ENCODE measurements at regions not wholly inside any gene's neighbourhood (a gene's known extent, or its start where the extent isn't known, plus 50 kb on each side); places are given as distances from the start of the nearest gene placed in this dataset.

GRCh38 chr6:77356821-77357220, 106.5 kb downstream of the HTR1B start:
- intact Hi-C loops (cut with micrococcal nuclease; ENCODE audit: unreplicated experiment), result no loop called here
- in situ Hi-C loops (cut with HindIII; ENCODE audit: low pct_unique_long_range_greater_than_20kb, low sequenced_read_pairs), result no loop called here
- CTCF ChIA-PET, result no interaction called here

GRCh38 chr6:77354581-77354980, 108.7 kb downstream of the HTR1B start:
- CTCF ChIA-PET, result no interaction called here
- no TSS peak for BruUV-seq (replicated peaks)
- intact Hi-C loops (cut with micrococcal nuclease; ENCODE audit: unreplicated experiment), result no loop called here

More at GRCh38 chr6:77356821-77357220, 106.5 kb downstream of the HTR1B start:
- H3K36me3 ChIP-seq (ENCODE audit: control insufficient read depth, insufficient read depth, low read length), result no peaks in the 10 kb centered on the region
- H3K27me3 ChIP-seq (ENCODE audit: control insufficient read depth, insufficient read depth, low read length), result no peaks in the 10 kb centered on the region
- H3K4me1 ChIP-seq (ENCODE audit: control insufficient read depth, insufficient read depth, low read length), result no peaks in the 10 kb centered on the region
- DNase-seq (ENCODE audit: low read depth, low spot score) (no peak), ATAC-seq (no peak)
- H3K27ac ChIP-seq (ENCODE audit: low read length), result no peak overlapping the region
- no TSS peak for BruUV-seq (replicated peaks)
- no peak overlapping the region for H3K4me3 ChIP-seq (ENCODE audit: low read depth in 2 of 2, low read length in 2 of 2)
- no peak for TF ChIP-seq SIN3A (IDR thresholded peaks at IDR 0.05; ENCODE audit: borderline replicate concordance, insufficient read depth, low read depth, low read length)
- no peak for TF ChIP-seq CTCF (IDR thresholded peaks at IDR 0.05)
- no peak for TF ChIP-seq POLR2AphosphoS5 (IDR thresholded peaks at IDR 0.05; ENCODE audit: low read depth, low read length)
- TF ChIP-seq TCF7L2 (IDR thresholded peaks at IDR 0.05; ENCODE audit: low read depth, low read length), result no peak
- no peak for TF ChIP-seq REST (IDR thresholded peaks at IDR 0.05; ENCODE audit: insufficient read depth in 1 of 2, low read depth in 2 of 2, low read length in 1 of 2)
- H3K9me3 ChIP-seq (ENCODE audit: control insufficient read depth, insufficient read depth, low read depth, low read length), result no peaks in the 10 kb centered on the region
- POLR2A ChIA-PET, result no interaction called here

GRCh38 chr6:77353129-77353528, 110.2 kb downstream of the HTR1B start:
- Histone ChIP-seq H3K27me3 (ENCODE audit: control insufficient read depth, insufficient read depth, low read length) (no peaks in the 10 kb centered on the region), H3K9me3 (ENCODE audit: control insufficient read depth, insufficient read depth, low read depth, low read length) (no peaks in the 10 kb centered on the region), H3K27ac (ENCODE audit: low read length) (no peak overlapping the region), H3K4me3 (ENCODE audit: low read depth in 2 of 2, low read length in 2 of 2) (no peak overlapping the region), H3K36me3 (ENCODE audit: control insufficient read depth, insufficient read depth, low read length) (no peaks in the 10 kb centered on the region), H3K4me1 (ENCODE audit: control insufficient read depth, insufficient read depth, low read length) (no peaks in the 10 kb centered on the region)
- POLR2A ChIA-PET, result no interaction called here
- ATAC-seq, result no peak
- no peak for TF ChIP-seq POLR2AphosphoS5 (IDR thresholded peaks at IDR 0.05; ENCODE audit: low read depth, low read length)
- no peak for TF ChIP-seq TCF7L2 (IDR thresholded peaks at IDR 0.05; ENCODE audit: low read depth, low read length)
- TF ChIP-seq REST (IDR thresholded peaks at IDR 0.05; ENCODE audit: insufficient read depth in 1 of 2, low read depth in 2 of 2, low read length in 1 of 2), result no peak
- TF ChIP-seq SIN3A (IDR thresholded peaks at IDR 0.05; ENCODE audit: borderline replicate concordance, insufficient read depth, low read depth, low read length), result no peak
- no peak for TF ChIP-seq CTCF (IDR thresholded peaks at IDR 0.05)
- no TSS peak for BruUV-seq (replicated peaks)
- in situ Hi-C loops (cut with HindIII; ENCODE audit: low pct_unique_long_range_greater_than_20kb, low sequenced_read_pairs), result no loop called here
- intact Hi-C loops (cut with micrococcal nuclease; ENCODE audit: unreplicated experiment), result no loop called here
- CTCF ChIA-PET, result no interaction called here
- DNase-seq (ENCODE audit: low read depth, low spot score), result no peak

More at GRCh38 chr6:77354581-77354980, 108.7 kb downstream of the HTR1B start:
- no peak for DNase-seq (ENCODE audit: low read depth, low spot score)
- Histone ChIP-seq H3K4me1 (ENCODE audit: control insufficient read depth, insufficient read depth, low read length) (no peaks in the 10 kb centered on the region), H3K27ac (ENCODE audit: low read length) (no peak overlapping the region), H3K9me3 (ENCODE audit: control insufficient read depth, insufficient read depth, low read depth, low read length) (no peaks in the 10 kb centered on the region), H3K27me3 (ENCODE audit: control insufficient read depth, insufficient read depth, low read length) (no peaks in the 10 kb centered on the region), H3K36me3 (ENCODE audit: control insufficient read depth, insufficient read depth, low read length) (no peaks in the 10 kb centered on the region), H3K4me3 (ENCODE audit: low read depth in 2 of 2, low read length in 2 of 2) (no peak overlapping the region)
- POLR2A ChIA-PET, result no interaction called here
- no peak for TF ChIP-seq POLR2AphosphoS5 (IDR thresholded peaks at IDR 0.05; ENCODE audit: low read depth, low read length)
- ATAC-seq, result no peak
- in situ Hi-C loops (cut with HindIII; ENCODE audit: low pct_unique_long_range_greater_than_20kb, low sequenced_read_pairs), result no loop called here

Measured in Panc1 (cell line).